ENCODE measurements at regions not wholly inside any gene's neighbourhood (a gene's known extent, or its start where the extent isn't known, plus 50 kb on each side); places are given as distances from the start of the nearest gene placed in this dataset.
A peak's percentile ranks its signal among the peaks of the same experiment; 100 is the strongest.

GRCh38 chr4:56757821-56758411 is 63.6 kb downstream of the SPINK2 start:
- DNase-seq (ENCODE audit: low read depth in 4 of 4, low spot score in 3 of 4), result peak in 2 of 4 donors; percentile 14 to 40

GRCh38 chr4:56757261-56757746 is 64.2 kb downstream of the SPINK2 start:
- DNase-seq (ENCODE audit: low read depth in 4 of 4, low spot score in 3 of 4), result no peak

DNA sequence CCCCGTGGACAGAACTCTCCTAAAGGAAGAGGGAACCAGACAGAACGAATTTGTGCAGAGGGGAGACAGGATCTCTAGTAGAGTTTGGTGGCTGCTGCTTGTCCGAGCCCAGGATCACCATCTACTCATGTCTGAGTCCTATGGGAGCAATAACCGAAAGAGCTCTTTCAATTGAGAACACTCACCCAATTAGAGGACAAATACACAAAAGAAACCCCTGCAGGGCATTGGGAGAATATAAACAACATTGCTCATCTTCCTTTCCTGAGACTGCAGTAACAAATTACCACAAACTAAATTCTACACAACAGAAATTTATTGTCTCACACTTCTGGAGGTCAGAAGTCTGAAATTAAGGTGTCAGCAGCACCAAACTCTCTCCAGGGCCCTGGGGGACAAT is 65.6 kb downstream of the SPINK2 start:
- DNase-seq (ENCODE audit: low read depth in 4 of 4, low spot score in 3 of 4), result no peak

DNA sequence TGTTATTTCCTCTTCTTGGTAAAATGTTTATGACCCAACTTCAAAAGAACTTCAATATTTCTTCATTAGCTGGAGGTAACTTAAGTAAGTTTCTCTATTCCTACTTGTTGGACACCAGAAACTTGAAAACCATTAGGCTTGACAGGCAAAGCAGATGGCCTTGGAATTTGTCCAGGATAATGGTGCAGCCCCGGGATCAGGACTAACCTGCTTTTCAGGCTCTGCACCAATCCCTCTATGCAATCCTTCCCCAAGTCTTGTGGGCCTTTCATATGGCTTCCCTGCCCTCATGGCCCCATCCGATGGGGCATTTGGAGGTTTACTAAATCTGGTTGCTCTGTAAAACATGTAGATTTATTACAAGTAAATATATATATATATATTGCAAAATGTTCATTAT is 68.5 kb downstream of the SPINK2 start:
- no peak for DNase-seq (ENCODE audit: low read depth in 4 of 4, low spot score in 3 of 4)

DNA sequence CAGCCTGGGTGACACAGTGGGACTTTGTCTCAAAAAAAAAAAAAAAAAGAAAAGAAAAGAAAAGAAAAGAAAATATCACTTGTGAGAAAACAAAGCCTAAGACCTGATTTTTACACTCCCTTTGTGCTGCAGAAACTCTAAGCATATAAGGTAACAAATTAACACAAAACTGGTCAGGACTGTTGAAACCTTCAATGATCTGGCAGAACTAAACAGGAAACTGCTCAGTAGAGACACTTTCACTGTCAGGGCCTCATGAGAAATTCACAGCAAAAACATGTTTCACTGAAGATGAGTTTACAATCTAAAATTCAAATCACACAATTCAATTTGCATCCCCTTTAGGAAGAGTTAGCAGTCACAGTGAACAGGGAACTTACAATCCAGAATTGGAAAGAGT is 69.1 kb upstream of the HOPX start:
- no peak for DNase-seq (ENCODE audit: low read depth in 4 of 4, low spot score in 3 of 4)

- no peak for DNase-seq (ENCODE audit: low read depth in 4 of 4, low spot score in 3 of 4)
Measured at GRCh38 chr4:56748271-56748670, 67.2 kb upstream of the HOPX start.

DNA sequence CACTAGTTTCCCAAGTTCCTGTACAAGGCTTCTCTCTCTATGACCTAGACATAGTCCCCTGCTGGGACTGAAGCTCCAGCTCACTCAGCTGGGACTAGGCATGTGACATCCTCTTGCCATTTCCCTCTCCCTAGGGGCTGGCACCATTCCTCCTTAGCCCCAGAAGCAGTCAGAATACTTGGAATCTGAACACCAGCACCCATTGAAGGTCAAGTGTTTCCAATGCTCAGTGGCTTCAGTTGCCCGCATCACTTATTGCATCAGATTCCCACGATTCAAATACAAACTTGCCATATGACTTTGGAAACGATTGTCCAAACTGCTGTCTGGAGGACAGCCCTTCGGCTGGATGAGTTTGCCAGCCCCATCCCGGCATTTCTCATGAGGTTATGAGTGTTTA is 65.5 kb upstream of the HOPX start:
- no peak for DNase-seq (ENCODE audit: low read depth in 4 of 4, low spot score in 3 of 4)

- DNase-seq (ENCODE audit: low read depth in 4 of 4, low spot score in 3 of 4), result no peak
Measured at GRCh38 chr4:56745042-56745441, 63.9 kb upstream of the HOPX start.

GRCh38 chr4:56744030-56744429 is 62.9 kb upstream of the HOPX start:
- DNase-seq (ENCODE audit: low read depth in 4 of 4, low spot score in 3 of 4), result no peak

GRCh38 chr4:56743550-56743949 is 62.5 kb upstream of the HOPX start:
- DNase-seq (ENCODE audit: low read depth in 4 of 4, low spot score in 3 of 4), result no peak

- DNase-seq (ENCODE audit: low read depth in 4 of 4, low spot score in 3 of 4), result no peak
Measured at GRCh38 chr4:56742080-56742871, 61.2 kb upstream of the HOPX start.

- DNase-seq (ENCODE audit: low read depth in 4 of 4, low spot score in 3 of 4), result no peak
Measured at GRCh38 chr4:56741595-56741994, 60.5 kb upstream of the HOPX start.

DNA sequence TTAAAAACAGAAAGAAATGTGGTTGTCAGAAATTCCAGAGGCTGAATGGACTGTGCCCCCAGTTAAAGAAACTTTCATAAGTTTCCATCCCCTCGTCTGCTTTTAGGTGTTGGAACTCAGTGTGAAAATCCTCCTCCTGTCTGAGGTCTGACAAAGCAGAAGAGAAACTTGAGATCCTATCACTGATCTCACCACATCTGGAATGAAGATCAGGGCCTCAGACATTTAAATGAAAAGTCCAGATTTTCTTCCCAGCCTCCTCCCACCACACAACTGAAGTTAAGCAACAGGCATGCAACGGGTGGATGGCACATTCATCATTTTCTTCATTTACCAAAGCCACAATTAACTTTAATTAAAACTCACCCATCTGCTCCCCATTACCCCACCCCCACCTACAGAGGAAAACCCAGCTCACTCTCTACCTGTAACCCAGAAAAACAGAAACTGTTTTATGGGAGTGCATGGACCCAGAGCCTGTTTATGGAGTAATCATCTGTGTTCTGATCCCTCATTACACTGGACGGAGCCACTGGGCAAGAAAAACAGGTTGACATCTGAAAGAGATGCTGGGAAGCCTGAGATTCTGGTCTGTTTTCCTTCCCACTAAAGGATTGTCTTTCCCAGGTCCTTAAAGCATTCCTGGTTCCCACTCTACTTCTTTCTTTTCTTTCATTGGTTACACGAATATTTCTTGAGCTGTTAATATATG is 58.1 kb upstream of the HOPX start:
- no peak for DNase-seq (ENCODE audit: low read depth in 4 of 4, low spot score in 3 of 4)

DNA sequence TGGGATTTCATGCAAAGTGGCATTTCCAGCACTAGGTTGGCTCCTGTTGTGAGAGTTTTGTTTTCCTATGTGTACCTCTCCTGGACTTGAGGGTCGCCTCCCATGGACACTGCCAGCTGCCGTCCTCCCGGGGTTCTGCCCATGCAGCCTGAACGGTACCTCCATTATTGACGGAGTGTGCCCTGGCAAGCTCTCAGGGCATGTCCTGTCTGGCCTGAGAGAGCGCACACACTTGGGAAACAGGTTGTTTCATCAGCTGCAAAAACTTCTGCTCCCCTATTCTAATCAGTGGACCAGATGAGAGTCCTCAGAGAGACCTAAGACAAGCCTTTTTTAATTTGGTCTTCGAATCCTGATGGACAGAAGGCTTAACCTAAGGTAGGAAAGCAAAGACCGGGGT is 56.6 kb upstream of the HOPX start:
- no peak for DNase-seq (ENCODE audit: low read depth in 4 of 4, low spot score in 3 of 4)

GRCh38 chr4:56733352-56733751 is 52.3 kb upstream of the HOPX start:
- no peak for DNase-seq (ENCODE audit: low read depth in 4 of 4, low spot score in 3 of 4)

DNA sequence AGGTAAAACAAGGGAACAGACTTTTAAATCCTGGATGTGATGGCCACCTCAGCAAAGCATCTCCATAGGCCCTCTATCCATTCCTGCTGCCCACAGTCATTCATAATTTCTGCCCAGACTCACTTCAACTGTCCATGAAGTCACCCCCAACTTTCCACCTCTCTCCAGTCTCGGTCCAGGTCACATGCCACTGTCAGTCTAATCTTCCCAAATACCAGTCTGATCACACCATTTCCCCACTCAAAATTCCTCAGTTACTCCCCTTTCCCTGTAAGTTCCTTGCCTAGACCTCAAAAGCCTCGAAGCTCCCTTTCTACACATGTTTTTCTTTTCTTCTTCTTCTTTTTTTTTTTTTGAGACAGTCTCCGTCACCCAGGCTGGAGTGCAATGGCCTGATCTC is 51.2 kb upstream of the HOPX start:
- no peak for DNase-seq (ENCODE audit: low read depth in 4 of 4, low spot score in 3 of 4)

- no peak for DNase-seq (ENCODE audit: low read depth in 4 of 4, low spot score in 3 of 4)
Measured at GRCh38 chr4:56731857-56732256, 50.8 kb upstream of the HOPX start.
